Muscle layer of duodenum (tissue), 2 donors: ENCODE measurements at regions not wholly inside any gene's neighbourhood (a gene's known extent, or its start where the extent isn't known, plus 50 kb on each side); places are given as distances from the start of the nearest gene placed in this dataset.

Source experiments
- H3K27ac ChIP-seq: one replicate; pipeline ENCODE4 v1.7.0; 2013; ENCODE audit warnings: mild to moderate bottlenecking, low read length
- H3K27me3 ChIP-seq: one replicate; pipeline ENCODE4 v1.7.0; 2013; ENCODE audit warnings: low read depth, mild to moderate bottlenecking, control low read depth, low read length
- H3K36me3 ChIP-seq, 2 donors: one replicate each; pipeline ENCODE4 v1.7.0; 2013; ENCODE audit warnings: low read length in 2 of 2, control low read depth in 1 of 2, mild to moderate bottlenecking in 1 of 2; ENCODE audit not compliant: insufficient read depth in 2 of 2, control insufficient read depth in 1 of 2
- H3K4me1 ChIP-seq, 2 donors: one replicate each; pipeline ENCODE4 v1.7.0; 2013; ENCODE audit warnings: low read length in 2 of 2, mild to moderate bottlenecking in 2 of 2, control low read depth in 1 of 2, moderate library complexity in 1 of 2; ENCODE audit not compliant: insufficient read depth in 2 of 2, control insufficient read depth in 1 of 2
- H3K4me3 ChIP-seq, 2 donors: one replicate each; pipeline ENCODE4 v1.7.0; 2013; ENCODE audit warnings: low read length in 2 of 2, low read depth in 1 of 2, mild to moderate bottlenecking in 1 of 2
- H3K9me3 ChIP-seq, 2 donors: one replicate each; pipeline ENCODE4 v1.7.0; 2013; ENCODE audit warnings: low read length in 2 of 2, control low read depth in 1 of 2, mild to moderate bottlenecking in 1 of 2; ENCODE audit not compliant: control insufficient read depth in 1 of 2
- donor health status: healthy.

DNA sequence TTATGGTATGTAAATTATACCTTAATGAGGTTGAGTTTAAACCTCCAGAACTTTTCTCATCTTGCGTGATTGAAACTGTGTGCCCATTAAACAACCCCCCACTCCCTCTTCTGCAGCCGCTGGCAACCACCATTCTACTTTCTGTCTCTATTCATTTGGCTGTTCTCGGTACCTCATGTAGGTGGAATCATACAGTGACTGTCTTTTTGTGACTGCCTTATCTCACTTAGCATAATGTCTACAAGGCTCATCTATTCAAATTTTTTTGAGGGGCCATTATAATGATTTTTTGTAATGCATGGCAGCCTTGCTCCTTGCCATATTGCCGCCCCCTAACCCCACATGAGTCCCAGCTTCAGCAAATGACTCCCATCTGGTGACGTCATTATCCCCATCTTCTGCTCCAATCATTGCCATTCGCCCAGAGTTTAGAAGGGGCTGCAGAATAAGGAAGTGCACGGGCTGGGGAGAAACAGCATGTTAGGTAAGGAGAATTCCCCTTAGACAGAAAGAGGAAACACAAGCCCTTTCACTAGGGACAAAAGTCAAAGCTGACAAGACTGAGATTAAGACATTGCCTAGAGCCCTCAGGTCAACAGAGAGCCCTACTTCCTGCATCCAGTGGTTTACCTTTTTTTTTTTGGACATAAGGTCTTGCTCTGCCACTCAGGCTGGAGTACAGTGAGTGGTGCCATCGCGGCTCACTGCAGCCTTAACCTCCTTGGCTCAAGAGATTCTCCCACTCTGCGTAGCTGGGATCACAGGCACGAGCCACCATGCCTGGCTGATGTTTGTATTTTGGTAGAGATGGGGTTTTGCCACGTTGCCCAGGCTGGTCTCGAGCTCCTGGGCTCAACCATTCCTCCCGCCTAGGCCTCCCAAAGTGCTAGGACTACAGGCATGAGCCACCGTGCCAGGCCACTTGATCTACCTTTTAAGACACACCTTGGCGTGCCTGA is 78.4 kb upstream of the ERRFI1 start:
- H3K27me3 ChIP-seq: no peaks in the 10 kb centered on the region
- H3K9me3 ChIP-seq: no peaks in the 10 kb centered on the region
- no peak overlapping the region for H3K27ac ChIP-seq
- no peak overlapping the region for H3K4me3 ChIP-seq
- no peaks in the 10 kb centered on the region for H3K4me1 ChIP-seq
- no peaks in the 10 kb centered on the region for H3K36me3 ChIP-seq

DNA sequence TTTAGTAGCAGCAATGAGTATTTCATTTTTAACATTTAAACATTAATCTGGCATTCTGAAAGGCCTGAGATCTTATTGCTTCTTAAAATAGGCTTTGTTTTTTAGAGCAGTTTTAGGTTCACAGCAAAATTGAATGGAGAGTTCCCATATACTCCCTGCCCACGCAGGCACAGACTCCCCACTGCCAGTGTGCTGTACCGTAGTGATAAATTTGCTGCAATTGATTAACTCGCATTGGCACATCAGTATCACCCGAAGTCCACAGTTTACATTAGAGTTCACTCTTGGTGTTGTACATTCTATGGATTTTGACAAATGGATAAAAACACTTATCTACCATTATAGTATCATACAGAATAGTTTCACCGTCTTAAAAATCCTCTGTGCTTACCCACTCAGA is 71.8 kb upstream of the ERRFI1 start:
- Histone ChIP-seq H3K36me3 (no peaks in the 10 kb centered on the region), H3K4me3 (no peak overlapping the region), H3K27ac (peak overlapping the region; percentile 97), H3K9me3 (no peaks in the 10 kb centered on the region), H3K27me3 (no peaks in the 10 kb centered on the region), H3K4me1 (peaks cover 0 to 22% of the 10 kb centered on the region in 2 donors)

DNA sequence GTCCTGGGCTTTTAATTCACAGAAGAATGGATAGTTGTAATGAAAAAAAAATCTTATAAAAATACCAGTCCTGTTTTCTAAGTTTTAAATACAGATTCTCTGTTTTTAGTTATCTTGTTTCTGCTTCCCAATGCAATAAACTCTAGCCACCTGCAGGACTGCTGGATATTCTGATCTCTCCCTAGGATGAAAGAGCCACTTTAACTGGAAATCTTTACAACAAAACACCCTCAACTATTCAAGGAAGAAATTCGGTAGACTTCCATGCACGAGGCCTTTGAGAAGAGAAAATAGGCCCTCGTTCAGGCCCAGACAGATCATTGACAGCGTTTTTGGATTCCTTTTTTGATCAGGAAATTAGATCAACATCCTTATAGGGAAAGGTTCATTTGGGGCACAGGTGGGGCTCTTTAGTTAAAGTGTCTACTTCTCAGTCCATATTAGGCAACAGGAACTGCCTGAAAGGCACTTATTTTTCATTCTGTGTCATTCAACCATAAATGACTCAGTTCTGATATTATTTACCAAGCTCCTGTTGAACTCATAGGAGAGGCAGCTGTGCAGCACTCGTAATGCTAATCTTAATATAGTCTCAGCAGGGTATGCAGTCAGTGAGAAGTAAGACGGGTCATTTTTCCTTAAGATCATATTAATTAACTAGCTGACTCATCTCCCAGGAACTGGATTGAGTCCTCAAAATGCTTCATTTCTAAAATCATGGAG is 71.1 kb upstream of the ERRFI1 start:
- Histone ChIP-seq H3K4me1 (peaks cover 0 to 22% of the 10 kb centered on the region in 2 donors), H3K36me3 (no peaks in the 10 kb centered on the region), H3K27me3 (no peaks in the 10 kb centered on the region), H3K9me3 (no peaks in the 10 kb centered on the region), H3K4me3 (no peak overlapping the region), H3K27ac (peak overlapping the region; percentile 97)

DNA sequence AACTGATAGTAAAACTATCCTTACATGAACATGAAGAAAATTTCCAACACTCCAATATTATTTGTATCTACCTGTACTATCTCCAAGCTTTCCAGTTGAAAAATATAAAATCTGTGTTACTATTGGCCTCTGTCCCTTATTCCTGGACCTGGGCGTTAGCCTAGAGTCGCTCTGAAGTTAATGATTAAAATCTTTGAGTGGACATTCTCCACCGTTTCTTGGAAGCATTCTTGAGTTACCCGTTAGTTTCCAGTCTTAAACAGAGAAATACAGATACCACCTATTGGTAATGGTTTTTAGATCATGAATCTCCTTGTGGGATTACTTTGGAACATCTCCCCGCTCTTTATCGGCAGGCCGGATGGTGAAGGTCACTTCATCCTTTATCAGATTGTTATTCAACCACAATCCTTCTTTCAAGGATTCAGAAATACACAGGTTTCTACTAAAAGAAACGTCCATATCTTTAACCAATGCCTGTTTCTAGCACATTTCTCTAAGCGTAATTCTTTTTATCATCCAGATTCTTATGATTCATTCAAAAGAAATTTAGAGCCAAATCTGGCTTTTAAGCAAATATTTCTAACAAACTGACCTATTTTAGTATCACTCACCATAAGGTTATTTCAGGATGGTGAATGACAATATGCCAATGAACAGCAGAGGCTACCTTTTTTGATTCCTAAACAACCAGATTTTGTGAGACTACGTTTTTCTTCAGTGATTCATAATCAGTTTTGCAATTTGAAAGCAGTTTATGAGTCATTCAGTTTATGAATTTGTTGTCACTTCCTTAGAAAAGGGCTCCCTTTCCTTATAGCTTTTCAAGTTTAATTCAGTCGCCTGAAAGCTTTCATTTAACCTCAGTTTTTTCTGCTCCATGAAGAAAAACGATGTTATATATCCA is 70.2 kb upstream of the ERRFI1 start:
- Histone ChIP-seq H3K4me3 (no peak overlapping the region), H3K27me3 (no peaks in the 10 kb centered on the region), H3K27ac (peak overlapping the region; percentile 97), H3K9me3 (no peaks in the 10 kb centered on the region), H3K4me1 (peaks cover 0 to 22% of the 10 kb centered on the region in 2 donors), H3K36me3 (no peaks in the 10 kb centered on the region)

- H3K27me3 ChIP-seq: no peaks in the 10 kb centered on the region
- H3K36me3 ChIP-seq: no peaks in the 10 kb centered on the region
- H3K27ac ChIP-seq: peak overlapping the region; percentile 97
Observed at GRCh38 chr1:8095584-8095983, 69.5 kb upstream of the ERRFI1 start.

GRCh38 chr1:8094481-8095241 is 68.6 kb upstream of the ERRFI1 start:
- Histone ChIP-seq H3K27me3 (no peaks in the 10 kb centered on the region), H3K4me1 (peaks cover 0 to 22% of the 10 kb centered on the region in 2 donors), H3K36me3 (no peaks in the 10 kb centered on the region), H3K9me3 (no peaks in the 10 kb centered on the region), H3K4me3 (no peak overlapping the region), H3K27ac (peak overlapping the region; percentile 76)

More at GRCh38 chr1:8095584-8095983, 69.5 kb upstream of the ERRFI1 start:
- Histone ChIP-seq H3K4me3 (no peak overlapping the region), H3K4me1 (peaks cover 0 to 22% of the 10 kb centered on the region in 2 donors), H3K9me3 (no peaks in the 10 kb centered on the region)

- no peak overlapping the region for H3K27ac ChIP-seq
- H3K4me3 ChIP-seq: no peak overlapping the region
- H3K27me3 ChIP-seq: no peaks in the 10 kb centered on the region
- H3K9me3 ChIP-seq: no peaks in the 10 kb centered on the region
- H3K4me1 ChIP-seq: peaks cover 0 to 22% of the 10 kb centered on the region in 2 donors
- no peaks in the 10 kb centered on the region for H3K36me3 ChIP-seq
Observed at GRCh38 chr1:8093221-8093980, 67.3 kb upstream of the ERRFI1 start.

DNA sequence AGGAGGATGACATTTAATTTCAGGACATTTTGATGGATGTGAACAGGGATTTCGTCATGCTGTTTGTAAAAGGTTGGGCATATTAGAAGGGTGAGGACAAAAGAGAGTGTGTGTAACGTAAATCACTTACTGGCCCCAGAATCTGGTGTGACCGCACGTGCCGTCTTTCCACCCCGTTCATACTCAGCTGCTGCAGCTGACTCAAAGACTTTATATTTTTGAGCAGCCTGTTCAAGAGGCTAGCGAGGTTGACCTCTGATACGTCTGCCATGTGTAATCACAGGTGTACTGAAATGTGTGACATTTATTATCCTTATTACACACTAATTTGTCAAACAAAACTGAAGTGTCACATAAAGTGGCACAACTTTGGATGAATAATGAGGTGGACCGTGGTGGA is 66.5 kb upstream of the ERRFI1 start:
- Histone ChIP-seq H3K27ac (no peak overlapping the region), H3K27me3 (no peaks in the 10 kb centered on the region), H3K36me3 (no peaks in the 10 kb centered on the region), H3K4me3 (no peak overlapping the region), H3K4me1 (peaks cover 0 to 22% of the 10 kb centered on the region in 2 donors), H3K9me3 (no peaks in the 10 kb centered on the region)

DNA sequence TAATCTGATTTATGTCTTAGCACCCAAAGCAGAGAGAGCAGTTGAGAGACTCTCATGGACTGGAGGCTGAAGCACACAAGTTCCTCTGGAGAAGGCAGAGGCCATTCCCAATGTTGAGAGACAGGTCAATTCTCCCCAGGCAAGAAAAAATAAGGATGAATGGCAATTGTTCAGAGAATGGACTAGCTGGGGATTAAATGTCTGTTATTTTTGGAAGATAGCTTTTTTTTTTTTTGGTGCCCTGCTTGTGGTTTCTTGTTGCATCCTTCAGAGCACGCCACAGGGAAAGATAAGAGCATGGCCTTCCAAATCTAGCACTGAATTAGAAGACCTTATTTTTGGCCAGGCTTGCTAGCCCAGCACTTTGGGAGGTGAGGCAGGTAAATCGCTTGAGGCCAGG is 65.6 kb upstream of the ERRFI1 start:
- Histone ChIP-seq H3K4me1 (peaks cover 0 to 17% of the 10 kb centered on the region in 2 donors), H3K9me3 (no peaks in the 10 kb centered on the region), H3K27me3 (no peaks in the 10 kb centered on the region), H3K27ac (no peak overlapping the region), H3K36me3 (no peaks in the 10 kb centered on the region), H3K4me3 (no peak overlapping the region)

DNA sequence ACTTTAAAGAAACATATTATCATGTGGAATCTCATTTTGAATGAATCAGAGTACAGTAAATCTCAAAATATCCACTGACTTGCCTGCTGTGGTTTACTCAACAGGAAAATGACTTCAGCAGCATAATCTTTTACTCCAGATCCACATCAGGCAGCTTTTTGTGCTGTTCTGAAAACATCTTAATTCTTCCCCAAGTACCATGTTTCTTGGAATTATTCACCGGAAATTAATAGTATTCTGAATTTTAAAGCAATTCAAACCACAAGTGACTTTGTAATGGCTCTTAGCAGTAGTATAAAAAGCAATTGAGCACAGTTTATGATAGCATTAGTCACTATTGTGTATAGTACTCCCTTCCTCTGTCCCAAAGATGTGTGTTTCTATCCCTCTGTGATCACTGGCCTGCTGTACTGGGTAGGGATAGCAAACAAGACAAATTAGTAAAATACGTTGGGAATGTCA is 64.2 kb upstream of the ERRFI1 start:
- Histone ChIP-seq H3K36me3 (no peaks in the 10 kb centered on the region), H3K27ac (peak overlapping the region; percentile 16), H3K27me3 (no peaks in the 10 kb centered on the region), H3K4me1 (peaks cover 0 to 4% of the 10 kb centered on the region in 2 donors), H3K9me3 (no peaks in the 10 kb centered on the region), H3K4me3 (no peak overlapping the region)
